Renal cortical epithelial cell (primary cell): ENCODE measurements at regions not wholly inside any gene's neighbourhood (a gene's known extent, or its start where the extent isn't known, plus 50 kb on each side); places are given as distances from the start of the nearest gene placed in this dataset.

Experiments used
- DNase-seq: peaks from one replicate; pipeline ENCODE4 v3.0.0-alpha.2; 2011; ENCODE audit warnings: low read depth

GRCh38 chr6:6704103-6705060, 115.9 kb downstream of the LY86 start:
- DNase-seq = no peak

- no peak for DNase-seq
These were observed 116.5 kb downstream of the LY86 start for GRCh38 chr6:6705061-6705425.

- DNase-seq = no peak
These were observed 117.6 kb downstream of the LY86 start for GRCh38 chr6:6705915-6706675.

- no peak for DNase-seq
These were observed 118.6 kb downstream of the LY86 start for GRCh38 chr6:6707143-6707542.

- no peak for DNase-seq
These were observed 120.6 kb downstream of the LY86 start for GRCh38 chr6:6709106-6709505.

- DNase-seq = no peak
These were observed 122.7 kb downstream of the LY86 start for GRCh38 chr6:6711031-6711785.

GRCh38 chr6:6711832-6712448, 123.4 kb downstream of the LY86 start:
- no peak for DNase-seq

- peak; percentile 88 for DNase-seq
These were observed 124.2 kb downstream of the LY86 start for GRCh38 chr6:6712449-6713403.

GRCh38 chr6:6713657-6714056, 125.1 kb downstream of the LY86 start:
- peak; percentile 40 for DNase-seq

- no peak for DNase-seq
These were observed 125.8 kb downstream of the LY86 start for GRCh38 chr6:6714118-6714897.

- no peak for DNase-seq
These were observed 126.4 kb downstream of the LY86 start for GRCh38 chr6:6714953-6715352.

- DNase-seq = no peak
These were observed 126.9 kb downstream of the LY86 start for GRCh38 chr6:6715465-6715864.

GRCh38 chr6:6716998-6717763, 128.7 kb downstream of the LY86 start:
- no peak for DNase-seq

- peak; percentile 19 for DNase-seq
These were observed 129.4 kb downstream of the LY86 start for GRCh38 chr6:6717953-6718352.

GRCh38 chr6:6721606-6722005, 133.1 kb downstream of the LY86 start:
- peak; percentile 77 for DNase-seq

- no peak for DNase-seq
These were observed 133.7 kb downstream of the LY86 start for GRCh38 chr6:6722195-6722594.

GRCh38 chr6:6723361-6723760, 134.8 kb downstream of the LY86 start:
- no peak for DNase-seq

- DNase-seq = peak; percentile 92
These were observed 135.5 kb downstream of the LY86 start for GRCh38 chr6:6723921-6724538.
